ENCODE measurements at regions not wholly inside any gene's neighbourhood (a gene's known extent, or its start where the extent isn't known, plus 50 kb on each side); places are given as distances from the start of the nearest gene placed in this dataset.

DNA sequence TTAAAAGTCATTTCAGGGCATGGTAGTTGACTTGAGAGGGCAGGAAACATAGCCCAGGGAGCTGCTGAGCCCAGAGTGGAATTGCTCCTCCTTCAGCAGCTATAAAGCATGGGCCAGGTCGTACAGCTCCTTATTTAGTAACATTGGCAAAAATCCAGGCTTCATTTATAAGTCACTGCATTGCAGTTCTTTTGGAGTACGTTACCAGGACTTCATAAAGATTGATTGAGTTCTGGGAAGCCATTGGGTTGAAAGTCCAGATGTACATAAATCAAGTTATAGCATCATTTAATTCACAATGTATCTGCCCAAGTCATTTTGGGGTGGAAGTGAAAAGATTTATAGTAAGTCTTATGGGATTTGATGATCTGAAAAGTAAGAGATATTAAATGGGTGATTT, 53.0 kb upstream of the ANKEF1 start:
- no peak for DNase-seq (ENCODE audit: low spot score)

DNA sequence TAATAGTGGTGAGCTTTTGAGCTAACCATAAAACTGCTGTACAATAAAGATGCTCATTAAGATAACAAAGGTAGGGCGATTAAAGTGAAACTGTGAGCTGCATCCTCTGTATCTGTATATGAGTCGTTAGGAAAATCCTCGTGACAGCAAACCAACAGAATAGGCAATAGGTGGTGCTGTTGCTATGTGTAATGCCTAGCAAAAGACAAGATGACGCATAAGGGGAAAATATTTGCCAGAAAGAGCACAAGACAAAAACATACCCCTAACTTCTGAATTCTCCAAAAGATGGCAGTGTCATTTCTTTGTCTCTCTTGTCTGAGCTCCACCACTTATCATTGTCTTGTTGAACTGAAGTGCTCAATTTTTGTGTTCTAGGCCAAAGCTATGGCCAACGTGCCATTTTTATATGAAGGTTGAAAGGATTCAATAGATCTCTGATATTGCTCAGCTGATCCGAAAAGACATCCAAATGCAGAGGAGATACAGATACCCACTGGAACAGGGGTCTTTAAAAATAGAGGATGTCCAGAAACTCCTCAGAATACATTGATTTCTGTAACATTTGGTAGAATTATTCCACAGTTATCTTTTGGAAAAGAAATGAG, 56.3 kb upstream of the ANKEF1 start:
- peak; percentile 71 for DNase-seq (ENCODE audit: low spot score)

DNA sequence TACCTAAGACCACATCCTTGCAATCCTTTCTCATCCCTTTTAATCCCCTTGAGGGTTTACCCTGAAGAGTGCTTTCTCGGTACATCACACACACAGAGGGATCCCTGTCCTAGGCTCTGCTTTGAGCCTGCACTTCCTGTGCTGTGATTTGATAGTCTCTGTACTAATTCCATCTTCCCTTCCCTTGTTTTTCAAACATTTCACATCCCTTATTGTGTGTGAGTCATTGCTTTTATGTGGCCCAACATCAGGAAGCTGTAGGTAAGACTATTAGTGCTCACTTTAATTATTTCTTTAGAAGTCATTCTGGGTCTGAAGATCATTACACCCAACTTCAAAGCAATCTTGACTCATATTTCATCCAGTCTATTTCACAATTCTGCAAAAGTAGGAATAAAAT, 57.2 kb upstream of the ANKEF1 start:
- no peak for DNase-seq (ENCODE audit: low spot score)

DNA sequence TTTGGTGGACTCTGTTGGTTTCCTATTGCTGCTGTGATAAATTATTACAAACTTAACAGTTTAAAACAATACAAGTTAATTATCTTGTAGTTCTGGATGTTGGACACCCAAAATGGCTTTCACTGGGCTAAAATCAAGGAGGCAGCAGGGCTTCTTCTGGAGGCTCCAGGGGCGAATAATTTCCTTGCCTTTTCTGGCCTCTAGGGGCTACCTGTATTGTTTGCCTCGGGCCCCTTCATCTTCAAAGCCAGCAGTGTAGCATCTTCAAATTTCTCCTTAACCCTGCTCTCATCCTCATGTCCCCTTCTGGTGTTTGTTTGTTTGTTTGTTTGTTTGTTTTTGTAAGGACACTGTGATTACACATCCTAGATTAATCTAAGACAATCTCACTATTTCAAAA, 60.5 kb upstream of the ANKEF1 start:
- no peak for DNase-seq (ENCODE audit: low spot score)

DNA sequence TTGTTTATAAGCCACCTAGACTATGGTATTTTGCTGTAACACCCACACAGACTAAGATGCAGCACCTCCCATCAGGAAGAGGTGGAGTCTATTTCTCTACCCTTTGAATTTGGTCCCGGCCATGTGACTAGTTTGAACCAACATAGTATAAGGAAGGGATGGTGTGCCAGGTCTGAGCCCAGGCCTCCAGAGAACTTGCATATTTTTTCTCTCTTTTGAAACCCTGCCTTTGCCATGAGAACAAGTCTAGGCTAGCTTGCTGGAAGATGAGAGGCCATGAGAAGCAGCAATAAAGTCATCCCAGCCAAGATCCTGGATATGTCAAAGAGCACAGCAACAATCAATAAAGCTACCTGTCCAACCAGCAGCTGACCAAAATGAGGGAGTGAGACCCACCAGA, 63.0 kb upstream of the ANKEF1 start:
- no peak for DNase-seq (ENCODE audit: low spot score)

DNA sequence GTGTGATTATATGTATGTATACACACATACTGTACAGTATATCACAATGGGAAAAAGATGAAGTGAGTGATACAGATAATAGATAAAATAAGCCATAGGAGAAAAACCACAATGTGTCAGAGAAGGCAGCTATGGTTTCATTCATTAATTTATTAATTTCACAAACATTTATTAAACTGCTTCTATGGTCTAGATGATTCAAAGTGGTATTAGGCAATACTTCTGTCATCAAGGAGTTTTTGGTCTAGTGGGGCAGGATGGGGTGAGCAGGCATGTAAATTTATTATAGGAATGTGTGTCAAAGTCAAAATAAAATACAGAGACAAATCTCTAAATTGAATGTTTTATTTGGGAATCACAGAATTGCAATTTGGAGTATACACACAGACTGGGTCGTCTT, 65.2 kb upstream of the ANKEF1 start:
- no peak for DNase-seq (ENCODE audit: low spot score)

DNA sequence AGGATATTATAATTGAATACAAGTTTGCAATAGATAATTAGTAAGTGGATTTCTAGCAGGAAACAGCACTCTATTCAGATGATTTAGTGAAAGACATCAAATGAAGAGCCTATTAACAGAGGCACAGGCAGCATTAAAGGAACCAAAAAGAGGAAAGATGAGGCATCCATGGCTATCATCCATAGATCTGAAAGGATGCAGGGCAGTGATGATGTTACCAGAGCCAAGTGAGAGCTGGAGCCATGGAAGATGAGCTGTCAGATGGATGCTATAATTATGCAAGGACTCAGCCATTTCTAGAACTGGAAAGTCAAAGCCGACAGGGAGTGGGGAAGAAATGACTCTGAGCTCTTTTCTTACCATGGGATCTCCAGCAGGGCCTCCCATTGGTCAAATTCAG, 66.8 kb upstream of the ANKEF1 start:
- no peak for DNase-seq (ENCODE audit: low spot score)

DNA sequence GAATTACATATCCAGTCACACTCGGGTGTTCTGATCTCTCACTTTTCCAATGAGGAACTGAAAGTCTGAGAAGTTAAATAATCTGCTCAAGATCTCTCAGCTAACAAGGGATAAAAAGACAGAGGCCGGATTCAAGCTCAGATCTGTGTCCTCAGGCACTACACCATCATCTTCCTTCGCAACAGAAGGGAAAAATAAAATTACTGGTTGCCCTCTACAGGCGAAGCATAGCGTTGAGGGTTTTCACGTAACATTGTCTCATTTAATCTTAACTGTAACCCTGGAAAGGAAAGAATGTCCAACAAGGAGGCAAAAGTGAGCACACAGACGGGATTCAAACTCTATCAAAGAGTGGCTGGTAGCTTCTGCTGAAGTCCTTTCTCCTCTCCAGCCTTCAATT, 67.8 kb upstream of the ANKEF1 start:
- DNase-seq (ENCODE audit: low spot score) = peak; percentile 20

DNA sequence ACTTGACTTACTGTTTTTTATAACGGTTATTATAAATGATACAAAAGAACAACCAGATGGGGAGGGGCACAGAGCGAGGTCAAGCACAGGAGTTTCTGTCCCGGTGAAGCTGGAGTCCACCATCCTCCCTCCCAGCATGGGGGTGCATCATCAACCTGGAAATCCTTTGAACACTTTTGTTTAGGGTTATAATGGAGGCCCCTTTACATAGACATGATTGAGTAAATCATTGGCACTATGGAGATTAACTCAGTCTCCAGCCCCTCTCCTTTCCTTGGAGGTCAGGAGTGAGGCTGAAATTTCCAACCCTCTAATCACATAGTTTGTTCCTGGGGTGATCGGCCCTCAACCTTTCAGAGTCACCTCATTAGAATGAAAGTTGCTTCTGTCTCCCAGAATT, 71.8 kb upstream of the ANKEF1 start:
- DNase-seq (ENCODE audit: low spot score) = no peak

DNA sequence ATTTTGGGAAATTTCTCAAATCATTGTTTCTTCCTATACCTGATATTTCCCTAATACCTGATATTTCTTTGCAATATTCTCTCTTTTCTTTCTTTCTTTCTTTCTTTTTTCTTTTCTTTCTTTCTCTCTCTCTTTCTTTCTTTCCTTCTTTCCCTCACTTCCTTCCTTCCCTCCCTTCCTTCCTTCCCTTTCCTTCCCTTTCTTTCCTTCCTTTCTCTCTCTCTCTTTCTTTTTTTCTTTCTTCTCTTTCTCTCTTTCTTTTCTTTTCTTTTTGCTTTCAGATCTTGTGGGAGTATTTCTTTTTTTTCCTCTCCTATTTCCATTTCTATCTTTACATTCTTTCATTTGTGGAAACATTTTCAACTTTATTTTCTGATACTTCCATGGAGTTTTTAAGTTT, 76.1 kb upstream of the ANKEF1 start:
- DNase-seq (ENCODE audit: low spot score) = no peak

DNA sequence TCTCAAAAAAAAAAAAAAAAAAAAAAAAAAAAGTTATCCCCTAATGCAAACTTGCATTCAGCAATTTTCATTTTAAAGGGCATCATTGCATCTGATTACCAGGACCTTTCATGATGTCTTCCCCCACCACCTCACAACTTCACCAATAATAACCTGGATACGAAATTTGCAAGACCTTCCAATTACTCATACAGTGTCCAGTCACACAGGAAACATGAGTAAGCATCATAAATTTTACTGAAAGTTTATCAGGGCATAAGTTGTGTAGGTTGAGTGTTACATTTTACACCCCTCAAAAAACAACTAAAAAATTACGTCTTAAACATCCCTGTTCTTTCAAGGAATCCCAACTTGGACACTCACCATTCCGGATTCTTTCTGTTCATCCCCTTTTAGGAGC, 79.1 kb upstream of the ANKEF1 start:
- DNase-seq (ENCODE audit: low spot score) = no peak

DNA sequence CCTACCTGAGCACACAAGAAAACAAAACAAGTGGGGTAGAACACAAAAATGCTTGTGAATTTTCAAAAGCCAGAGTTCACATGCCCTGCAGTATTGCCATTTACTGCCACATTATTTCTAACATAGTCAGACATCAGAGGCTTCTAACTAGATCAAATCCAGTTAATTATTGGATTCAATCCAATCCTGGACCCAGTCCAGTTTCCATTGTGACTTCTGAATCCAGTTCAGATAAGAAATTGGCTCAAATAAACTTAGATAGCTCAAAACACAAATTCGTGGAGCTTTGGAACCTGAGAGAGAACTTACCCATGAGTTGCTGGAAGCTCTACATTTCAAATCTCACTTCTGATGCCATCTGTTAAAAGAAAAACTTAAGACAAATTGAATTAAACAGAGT, 85.2 kb upstream of the ANKEF1 start:
- no peak for DNase-seq (ENCODE audit: low spot score)

DNA sequence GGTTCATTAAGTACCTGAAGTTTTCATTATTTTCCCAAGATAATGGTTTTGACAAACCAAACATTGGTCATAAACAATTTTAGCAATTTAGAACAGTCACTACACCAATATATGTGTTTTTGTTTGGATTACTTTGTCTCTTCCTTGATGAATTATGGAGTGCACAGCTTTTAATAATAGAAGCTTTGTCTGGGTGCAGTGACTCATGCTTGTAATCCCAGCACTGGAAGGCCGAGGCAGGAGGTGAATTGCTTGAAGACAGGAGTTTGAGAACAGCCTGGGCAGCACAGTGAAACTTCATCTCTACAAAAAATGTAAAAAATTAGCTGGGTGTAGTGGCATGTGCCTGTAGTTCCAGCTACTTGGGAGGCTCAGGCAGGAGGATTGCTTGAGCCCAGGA, 89.4 kb upstream of the ANKEF1 start:
- no peak for DNase-seq (ENCODE audit: low spot score)

DNA sequence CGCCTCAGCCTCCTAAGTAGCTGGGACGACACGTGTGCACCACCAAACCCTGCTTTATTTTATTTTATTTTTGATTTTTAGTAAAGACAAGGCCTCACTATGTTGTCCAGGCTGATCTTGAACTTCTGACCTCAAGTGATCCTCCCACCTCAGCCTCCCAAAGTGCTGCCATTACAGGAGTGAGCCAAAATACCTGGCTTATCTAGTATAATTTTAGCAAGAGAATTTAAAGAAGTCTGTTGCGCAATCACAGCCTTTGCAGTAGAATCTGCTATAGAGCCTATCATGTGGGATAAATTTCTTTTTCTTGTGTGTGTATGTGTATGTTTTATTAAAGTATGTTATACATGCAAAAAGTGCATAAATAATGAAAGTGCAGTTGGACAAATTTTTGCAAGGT, 92.1 kb upstream of the ANKEF1 start:
- no peak for DNase-seq (ENCODE audit: low spot score)

DNA sequence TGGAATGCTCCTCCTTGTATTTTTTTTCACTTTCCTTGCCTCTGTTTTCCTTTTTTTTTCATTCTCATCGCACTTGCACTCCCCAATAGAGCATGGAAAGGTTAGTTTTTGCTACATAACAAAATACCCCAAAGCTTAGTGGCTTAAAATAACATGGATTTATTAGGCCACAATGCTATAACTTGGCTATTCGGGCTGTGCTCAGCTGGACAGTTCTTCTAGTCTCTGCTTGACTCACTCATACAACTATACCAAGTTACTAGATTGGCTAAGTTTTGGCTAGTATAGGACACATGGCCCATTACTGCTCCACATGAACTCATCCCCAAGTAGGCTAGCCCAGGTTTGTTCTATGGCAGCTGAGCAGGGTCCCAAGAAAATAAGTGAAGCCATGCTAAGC, 94.5 kb upstream of the ANKEF1 start:
- DNase-seq (ENCODE audit: low spot score) = no peak

DNA sequence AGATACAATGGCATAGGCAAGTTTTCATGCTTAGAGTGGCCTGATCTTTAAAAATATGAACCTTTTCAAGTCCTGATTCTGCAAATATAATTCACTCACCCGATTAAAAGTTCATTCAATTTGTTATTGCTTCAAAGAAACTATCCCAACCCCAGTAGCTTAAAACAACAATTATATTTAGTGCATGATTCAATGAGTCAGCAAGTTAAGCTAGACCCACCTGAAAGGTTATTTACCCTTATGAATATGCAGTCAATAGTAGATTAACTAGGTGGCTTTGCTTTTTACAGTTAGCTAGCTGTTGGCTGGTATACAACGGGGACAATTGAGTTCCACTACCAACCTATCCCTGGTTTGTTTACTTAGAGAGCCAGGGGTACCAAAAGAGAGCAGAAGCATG, 95.6 kb upstream of the ANKEF1 start:
- no peak for DNase-seq (ENCODE audit: low spot score)

DNA sequence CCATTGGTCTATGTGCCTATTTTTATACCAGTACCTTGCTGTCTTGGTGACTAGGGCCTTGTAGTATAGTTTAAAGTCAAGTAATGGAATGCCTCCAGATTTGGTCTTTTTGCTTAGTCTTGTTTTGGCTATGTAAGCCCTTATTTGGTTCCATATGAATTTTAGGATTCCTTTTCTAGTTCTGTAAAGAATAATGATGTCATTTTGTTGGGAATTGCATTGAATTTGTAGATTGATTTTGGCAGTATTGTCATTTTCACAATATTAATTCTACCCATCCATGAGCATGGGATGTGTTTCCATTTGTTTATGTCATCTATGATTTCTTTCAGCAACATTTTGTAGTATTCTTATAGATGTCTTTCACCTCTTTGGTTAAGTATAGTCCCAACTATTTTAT, 96.4 kb upstream of the PAK5 start:
- DNase-seq (ENCODE audit: low spot score) = no peak

DNA sequence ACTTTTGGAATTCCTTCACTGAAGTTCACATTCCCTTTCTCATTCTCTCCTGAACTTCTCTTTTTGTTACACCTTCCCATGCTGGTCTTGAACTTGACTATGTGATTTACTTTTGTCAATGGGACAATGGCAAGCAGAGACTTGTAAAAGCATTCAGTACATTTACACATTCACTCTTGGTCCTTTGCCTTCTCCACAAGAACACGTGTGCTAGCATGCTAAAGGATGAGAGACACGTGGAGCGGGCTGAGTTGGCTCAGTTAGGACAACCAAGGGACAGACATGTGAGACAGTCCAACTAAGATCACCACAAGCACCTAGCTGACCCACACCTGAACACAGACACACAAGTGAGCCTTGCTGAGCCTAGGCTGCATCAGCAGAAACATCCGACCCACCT, 91.3 kb upstream of the PAK5 start:
- no peak for DNase-seq (ENCODE audit: low spot score)

DNA sequence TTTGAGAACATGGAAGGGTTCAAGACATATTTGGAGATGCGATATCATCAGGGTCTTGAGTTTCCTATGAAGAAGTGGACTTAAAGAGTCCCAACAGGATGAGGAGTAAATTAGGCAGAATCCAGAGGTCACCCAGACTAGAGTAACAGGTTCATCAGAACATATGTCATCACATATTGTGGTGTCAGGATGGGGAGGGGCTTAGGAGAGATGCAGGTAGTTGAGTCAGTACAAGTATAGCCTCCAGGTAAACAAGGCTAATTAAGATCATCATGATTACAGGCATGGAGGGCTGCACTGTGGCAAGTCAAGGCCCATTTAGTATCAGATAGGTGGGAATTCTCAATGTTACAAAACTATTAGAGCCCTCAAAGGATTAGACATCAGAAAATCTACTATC, 90.1 kb upstream of the PAK5 start:
- DNase-seq (ENCODE audit: low spot score) = no peak

DNA sequence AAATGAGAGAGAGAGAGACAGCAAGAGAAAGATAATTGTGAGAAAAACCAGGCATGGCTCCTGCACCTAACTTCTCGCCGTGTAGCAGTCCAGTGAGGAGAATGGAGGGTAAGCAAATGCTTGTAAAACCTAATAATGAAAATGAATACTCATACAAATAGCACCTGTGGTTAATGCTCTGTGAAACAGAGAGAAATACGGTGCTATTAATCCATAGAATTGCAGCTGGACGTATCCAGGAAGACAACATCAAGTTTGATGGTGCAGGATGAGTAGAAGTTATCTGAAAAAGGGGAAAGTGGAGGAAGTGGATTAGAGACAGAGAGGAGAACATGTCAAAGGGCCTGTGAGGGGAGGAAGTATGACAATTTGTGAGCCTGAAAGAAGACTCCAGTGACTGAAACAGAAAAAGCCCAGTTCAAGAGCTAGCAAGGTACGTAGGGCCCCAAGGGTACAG, 89.4 kb upstream of the PAK5 start:
- DNase-seq (ENCODE audit: low spot score) = no peak

DNA sequence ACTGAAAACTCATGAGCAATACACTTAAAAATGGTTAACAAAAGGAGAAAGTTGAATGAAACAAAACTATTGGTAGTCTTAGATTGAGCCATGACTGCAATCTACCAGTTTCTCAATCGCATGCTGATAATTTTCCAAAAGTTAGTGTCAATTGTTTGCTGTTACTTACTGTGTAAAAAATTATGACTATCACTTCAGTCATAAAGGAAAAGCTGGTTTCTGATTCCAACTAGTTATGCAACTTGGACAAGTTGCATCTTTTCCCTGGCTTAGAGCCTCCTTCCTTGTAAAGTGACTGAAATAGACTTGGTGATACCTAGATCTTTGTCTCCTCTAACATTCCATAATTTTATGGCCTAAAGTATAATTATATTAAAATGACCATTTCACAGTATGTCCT, 88.3 kb upstream of the PAK5 start:
- no peak for DNase-seq (ENCODE audit: low spot score)

DNA sequence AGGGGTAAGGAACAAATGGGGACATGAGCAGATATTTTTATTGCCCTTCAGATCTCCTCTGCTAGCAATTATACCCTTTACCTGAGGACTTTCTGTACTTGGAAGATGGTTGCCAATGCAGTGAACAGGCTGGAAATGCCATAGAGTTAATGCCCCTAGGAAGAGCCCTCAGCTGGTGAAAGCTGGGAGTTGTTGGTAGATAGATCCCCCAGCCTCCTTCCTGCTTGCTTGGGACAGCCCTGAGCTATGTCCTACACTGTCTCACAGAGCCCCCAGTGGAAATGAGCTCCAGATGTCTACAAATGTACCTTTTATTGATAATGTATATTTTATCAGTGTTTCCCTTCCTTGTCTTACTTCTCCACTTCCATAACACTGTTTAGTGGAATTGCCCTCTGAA, 87.6 kb upstream of the PAK5 start:
- DNase-seq (ENCODE audit: low spot score) = no peak

DNA sequence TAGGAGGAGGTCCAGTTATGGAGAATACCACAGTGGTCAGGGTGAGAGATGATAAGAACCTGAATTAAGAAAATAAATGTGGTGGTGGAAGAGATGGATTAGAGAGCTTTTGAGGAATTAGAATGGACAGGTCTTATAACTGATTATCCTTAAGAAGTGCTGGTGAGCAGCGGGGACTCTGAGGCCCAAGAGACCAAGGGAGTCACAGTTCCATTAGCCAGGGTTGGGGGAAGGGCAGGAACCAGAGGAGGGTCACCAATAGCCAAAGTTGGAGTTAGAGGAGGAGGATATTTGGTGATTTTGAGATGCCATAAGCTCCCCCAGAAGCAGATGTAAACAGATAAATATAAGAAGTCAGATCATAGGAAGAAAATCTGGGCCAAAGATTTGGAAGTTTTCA, 87.1 kb upstream of the PAK5 start:
- no peak for DNase-seq (ENCODE audit: low spot score)

DNA sequence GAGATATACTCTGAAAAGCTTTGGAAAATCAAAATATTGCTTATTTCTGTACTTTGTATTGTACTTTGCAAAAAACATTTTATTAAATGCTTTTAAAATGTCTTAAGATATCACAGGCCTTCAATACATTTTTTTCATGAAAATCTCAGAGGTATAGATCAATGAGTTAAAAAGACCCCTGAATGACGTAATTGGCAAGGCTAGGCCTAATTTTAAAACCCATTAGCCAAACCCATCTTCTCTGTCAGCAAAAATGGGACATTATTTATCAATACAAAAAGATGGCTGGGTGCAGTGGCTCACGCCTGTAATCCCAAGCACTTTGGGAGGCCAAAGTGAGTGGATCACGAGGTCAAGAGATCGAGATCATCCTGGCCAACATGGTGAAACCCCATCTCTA, 84.8 kb upstream of the PAK5 start:
- DNase-seq (ENCODE audit: low spot score) = no peak

DNA sequence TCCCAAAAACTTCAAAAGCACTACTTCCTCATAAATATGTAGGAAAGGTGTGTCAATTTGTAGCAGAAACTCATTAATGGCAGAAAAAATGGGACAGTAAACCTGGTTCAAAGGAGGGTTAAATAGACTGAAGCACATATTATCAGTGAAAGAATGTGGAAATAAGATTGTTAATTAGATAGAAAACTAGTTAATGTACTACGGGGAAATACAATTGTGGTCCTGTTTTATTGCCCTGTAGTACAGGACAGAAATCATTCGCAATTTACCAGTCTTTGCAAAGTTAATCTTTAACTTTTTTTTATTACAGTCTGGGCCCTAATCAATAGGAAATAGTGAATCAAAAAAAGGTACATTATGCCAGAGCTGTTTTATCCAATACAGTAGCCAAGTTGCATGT, 82.0 kb upstream of the PAK5 start:
- no peak for DNase-seq (ENCODE audit: low spot score)
